GOT3 (cell line): ENCODE measurements at regions not wholly inside any gene's neighbourhood (a gene's known extent, or its start where the extent isn't known, plus 50 kb on each side); places are given as distances from the start of the nearest gene placed in this dataset.
"Not testable (repeated sequence)": the region's sequence is repeated elsewhere in the genome, so short reads cannot be mapped to it uniquely, and the experiment has no call there.

Experiments used
- DNase-seq: peaks from one replicate; lab custom pipeline; 2025; ENCODE audit warnings: mixed read lengths; lab: John Stamatoyannopoulos, UW

DNA sequence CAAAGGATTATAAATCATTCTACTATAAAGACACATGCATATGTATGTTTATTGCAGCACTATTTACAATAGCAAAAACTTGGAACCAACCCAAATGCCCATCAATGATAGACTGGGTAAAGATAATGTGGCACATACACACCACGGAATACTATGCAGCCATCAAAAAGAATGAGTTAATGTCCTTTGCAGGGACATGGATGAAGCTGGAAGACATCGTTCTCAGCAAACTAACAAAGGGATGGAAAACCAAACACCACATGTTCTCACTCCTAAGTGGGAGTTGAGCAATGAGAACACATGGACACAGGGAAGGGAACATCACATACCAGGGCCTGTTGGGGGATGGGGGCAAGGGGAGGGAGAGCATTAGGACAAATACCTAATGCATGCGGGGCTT is 133.2 kb downstream of the ATXN3L start:
- DNase-seq, result not testable (repeated sequence)

DNA sequence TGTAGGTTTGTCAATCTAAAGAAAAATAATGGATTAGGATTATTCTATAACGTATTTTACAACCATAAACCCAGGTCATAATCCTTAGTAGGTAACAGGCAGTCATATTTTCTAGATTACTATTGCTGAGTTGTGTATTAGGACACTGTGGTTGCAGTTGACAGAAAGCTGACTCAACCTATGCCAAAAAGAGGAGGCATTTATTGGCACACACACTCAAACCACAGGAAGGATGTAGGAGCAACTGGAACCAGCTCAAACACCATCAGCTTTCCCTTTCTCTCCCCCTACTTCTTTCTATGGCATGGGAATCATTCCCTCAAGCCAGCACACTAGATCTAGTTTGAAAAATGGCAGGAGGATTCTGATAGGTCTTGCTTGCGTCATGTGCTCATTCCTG is 136.4 kb upstream of the FAM9C start:
- no peak for DNase-seq

- no peak for DNase-seq
Observed at GRCh38 chrX:13179586-13179985, 135.2 kb upstream of the FAM9C start.

DNA sequence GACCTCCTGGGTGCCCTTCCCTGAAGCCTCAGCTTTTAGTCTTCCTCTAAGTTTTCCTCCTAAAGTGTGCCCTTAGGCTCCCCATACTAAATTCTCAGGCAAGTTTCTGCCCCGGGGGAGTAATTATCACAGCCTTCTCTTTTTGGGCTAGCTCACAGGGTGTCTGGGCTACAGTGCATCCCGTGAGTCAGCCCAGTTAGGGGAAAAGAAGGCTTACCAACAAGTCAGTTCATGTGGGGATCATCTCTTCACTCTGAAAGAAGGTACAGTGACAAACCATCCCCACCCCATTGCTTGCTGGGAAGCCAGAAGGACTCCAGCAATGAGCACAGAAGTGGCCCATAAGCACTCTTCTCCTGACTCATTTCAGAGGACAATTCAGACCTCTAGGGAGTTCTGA is 134.7 kb upstream of the FAM9C start:
- no peak for DNase-seq

- DNase-seq, result no peak
Observed at GRCh38 chrX:13177921-13178566, 133.6 kb upstream of the FAM9C start.

DNA sequence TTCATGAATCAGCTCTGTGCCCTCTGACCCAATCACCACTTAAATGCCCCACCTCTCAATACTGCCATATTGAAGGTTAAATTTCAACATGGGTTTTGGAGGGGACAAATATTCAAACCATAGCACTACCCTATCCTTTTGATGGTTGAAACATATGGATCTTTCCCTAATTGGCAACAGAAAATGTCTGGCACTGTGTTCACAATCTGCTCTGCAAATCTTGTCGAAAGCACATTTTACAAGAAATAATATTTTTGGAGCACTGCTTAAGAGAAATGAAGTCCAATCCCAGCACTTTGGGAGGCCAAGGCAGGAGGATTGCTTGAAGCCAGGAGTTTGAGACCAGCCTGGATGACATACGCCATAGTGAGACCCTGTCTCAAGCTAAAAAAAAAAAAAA is 130.6 kb upstream of the FAM9C start:
- no peak for DNase-seq

- DNase-seq, result no peak
Observed at GRCh38 chrX:13170966-13171558, 126.6 kb upstream of the FAM9C start.

DNA sequence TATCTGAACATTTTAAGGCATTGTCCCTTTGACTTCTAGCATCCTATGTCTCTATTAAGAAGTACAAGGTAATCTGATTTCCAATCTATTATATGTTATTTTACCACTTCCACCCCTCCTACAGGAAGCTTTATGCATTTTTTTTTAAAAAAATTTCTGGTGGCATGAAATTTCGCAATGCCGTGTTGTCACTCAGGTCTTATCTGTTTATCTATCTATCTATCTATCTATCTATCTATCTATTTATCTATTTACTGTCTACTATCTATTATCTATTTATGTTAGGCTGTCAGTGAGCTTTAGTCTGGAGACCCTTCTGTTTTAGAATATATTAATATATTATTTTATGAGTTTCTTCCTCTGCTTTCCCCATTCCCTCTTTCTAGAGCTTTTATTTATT is 125.3 kb upstream of the FAM9C start:
- no peak for DNase-seq

DNA sequence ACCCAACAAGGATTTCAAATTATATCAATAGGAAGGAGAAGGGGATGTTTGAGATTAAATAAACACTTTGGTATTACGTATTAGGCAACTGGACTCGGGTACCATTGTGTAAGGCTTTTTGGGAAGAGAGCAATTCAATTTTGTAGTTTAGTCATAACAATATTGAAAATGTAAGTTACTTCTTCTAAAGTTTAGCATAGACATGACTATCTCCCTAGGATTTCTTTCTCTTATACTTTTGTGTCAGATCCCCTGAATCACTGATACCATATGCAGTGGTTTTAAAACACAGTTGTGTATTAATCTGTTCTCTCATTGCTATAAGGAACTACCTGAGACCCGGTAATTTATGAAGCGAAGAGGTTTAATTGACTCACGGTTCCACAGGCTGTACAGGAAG is 123.8 kb upstream of the FAM9C start:
- DNase-seq, result no peak

- no peak for DNase-seq
Observed at GRCh38 chrX:13167481-13168231, 123.2 kb upstream of the FAM9C start.

DNA sequence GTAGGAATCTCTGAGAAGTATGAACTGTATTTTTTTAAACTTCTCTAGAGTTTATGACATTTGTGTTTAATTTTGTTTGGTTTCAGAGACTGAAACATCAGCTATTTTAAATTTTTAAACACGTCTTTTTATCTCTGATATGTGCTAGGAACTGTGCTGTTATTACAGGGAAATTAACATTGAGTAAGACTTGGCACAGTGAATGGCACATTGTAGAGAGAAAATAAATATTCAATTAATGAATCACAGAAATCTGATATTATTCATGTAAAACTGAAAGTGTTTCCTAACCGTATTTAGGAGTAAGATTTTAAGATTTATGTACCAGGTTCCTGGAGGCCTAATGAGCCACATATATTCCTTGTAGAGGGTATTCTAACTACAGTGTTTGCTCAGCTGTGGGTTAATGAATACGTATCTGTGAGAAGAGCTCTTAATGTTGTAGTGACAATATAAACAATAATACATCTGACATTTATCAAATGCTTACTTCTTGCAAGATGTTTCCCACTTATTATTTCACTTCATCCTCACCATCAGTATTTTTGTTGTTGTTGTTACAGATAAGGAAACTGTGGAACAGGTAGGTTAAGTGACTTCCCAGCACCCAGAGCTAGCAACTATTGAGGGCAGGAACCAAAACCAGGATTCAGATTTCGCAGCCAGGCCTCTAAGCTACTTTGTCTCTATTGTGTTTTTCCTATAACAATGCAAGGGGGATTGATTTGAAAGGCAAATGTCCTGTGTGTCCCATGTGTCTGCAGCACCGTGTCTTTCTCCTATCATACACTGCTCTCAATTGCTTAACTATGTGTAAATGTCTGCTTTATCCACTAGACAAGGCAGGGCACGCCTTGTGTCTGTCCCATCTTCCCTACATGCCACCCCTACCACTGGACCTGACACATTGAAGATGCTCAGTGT is 121.1 kb upstream of the FAM9C start:
- no peak for DNase-seq

- no peak for DNase-seq
Observed at GRCh38 chrX:13164611-13165010, 120.2 kb upstream of the FAM9C start.

DNA sequence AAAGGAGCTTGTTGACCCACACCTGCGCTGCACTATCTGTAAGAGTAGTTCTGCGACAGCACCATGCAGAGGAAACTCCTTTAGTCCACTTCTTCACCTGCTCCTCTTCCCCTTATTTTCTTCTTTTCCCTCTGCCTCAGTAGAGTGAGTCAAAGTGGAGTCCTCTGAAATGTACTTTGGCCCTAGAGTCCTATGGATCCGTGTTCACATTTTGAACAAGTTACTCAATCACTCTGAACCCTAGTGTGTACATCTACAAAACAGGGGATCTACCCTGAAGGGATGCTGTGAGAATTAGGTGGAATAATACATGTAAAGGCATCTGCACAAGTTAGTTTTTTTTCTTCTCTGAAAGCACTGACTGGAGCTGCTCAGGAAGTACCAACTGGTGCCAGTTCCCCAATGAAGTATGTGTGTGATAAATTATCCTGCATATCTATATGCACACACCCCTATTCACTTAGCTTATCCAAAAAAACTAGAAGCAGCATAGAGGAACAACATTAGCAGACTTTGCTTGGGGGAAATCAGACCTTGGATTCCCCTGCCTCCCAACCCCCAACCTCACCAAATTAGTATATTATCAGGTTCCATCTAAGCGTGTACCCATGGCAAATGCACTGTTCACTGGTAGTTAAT is 118.5 kb upstream of the FAM9C start:
- no peak for DNase-seq

- DNase-seq, result no peak
Observed at GRCh38 chrX:13159886-13160285, 115.5 kb upstream of the FAM9C start.

GRCh38 chrX:13158911-13159310 is 114.5 kb upstream of the FAM9C start:
- DNase-seq, result no peak

DNA sequence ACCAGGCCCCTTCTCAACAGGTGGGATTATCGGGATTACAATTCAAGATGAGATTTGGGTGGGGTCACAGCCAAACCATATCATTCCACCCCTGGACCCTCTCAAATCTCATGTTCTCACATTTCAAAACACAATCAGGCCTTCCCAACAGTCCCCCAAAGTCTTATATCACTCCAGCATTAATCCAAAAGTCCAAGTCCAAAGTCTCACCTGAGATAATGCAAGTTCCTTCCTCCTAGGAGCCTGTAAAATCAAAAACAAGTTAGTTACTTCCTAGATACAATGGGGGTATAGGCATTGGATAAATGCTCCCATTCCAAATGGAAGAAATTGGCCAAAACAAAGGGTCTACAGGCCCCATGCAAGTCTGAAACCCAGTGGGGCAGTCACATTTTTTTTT is 111.1 kb upstream of the FAM9C start:
- not testable (repeated sequence) for DNase-seq

DNA sequence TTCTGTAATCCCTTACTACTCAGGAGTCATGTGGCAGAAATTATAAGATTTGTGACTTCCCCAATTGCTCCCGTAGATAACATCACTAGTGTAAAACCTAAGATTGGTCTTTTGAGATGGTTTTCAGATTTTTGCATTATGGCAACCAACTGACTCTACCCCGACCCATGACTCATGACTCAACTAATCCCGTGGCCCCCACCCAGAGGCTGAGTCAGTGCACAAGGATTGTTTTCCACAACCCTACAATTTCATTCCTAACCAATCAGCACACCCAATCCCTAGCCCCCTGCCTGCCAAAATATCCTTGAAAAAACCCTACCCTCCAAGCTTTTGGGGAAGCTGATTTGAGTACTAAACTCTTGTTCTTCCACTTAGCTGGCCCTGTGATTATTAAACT is 109.4 kb upstream of the FAM9C start:
- DNase-seq, result no peak

- no peak for DNase-seq
Observed at GRCh38 chrX:13152518-13153185, 108.2 kb upstream of the FAM9C start.

DNA sequence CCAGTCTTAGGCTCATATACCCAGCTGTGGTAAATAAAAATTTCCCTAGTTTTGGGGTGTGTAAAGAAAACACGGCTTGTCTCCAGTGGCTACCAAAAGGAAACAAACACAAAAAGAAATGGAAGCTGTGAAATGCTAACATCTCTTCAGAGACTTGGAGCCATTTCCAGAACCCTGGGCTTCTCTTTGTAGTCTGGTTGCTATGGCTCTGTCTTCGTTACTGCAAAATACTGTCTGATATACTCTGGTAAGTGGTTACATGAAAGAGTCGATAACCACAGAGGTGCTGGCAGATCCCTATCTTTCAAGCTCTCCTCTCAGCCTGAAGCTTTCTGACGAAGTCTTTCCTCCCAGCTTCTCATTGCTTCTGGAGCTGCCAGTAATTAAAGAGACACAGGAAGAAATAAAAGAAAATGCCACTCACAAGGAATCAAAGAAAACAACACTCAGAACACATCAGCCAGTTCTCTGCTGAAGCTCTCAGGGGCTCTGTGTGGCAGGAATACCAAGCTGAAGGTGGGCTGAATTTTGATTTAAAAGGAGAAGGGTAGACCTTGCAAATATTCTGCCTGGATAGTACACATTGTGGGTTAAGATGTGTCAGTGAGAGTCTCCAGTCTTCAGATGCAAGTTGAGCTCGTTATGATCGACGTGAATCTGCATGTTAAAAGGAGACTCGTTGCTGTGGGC is 107.6 kb upstream of the FAM9C start:
- DNase-seq, result no peak

DNA sequence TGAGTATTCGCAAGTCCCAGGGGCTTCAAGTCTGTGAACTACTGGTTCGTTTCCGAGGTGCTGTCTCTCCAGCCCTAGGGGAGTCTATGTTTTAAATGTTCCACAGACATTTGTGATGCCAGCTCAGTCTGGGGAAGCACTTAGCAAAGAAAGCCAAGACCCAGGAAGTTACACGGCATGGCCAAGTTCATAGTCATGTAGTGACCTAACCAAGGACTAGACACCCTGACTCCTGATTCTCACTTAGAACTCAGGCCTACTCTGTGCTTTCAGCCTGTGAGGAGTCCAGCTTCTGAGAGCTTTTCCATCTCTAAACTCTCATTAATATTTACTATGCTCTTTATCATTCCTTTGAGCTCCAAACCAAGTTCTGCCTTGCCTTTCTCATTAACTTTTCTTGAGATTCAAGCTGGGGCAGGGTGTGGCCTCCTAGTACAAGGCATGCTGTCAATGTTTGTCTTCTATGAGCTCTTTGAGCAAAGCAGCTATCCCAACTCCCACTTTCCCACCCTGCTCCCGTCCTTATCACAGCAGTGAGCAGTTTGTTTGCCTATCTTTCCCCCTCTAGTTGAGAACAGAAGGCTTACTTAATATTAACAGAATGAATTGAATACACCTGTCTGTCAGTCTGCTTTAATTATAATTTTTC is 105.4 kb upstream of the FAM9C start:
- no peak for DNase-seq
